ENCODE measurements at regions not wholly inside any gene's neighbourhood (a gene's known extent, or its start where the extent isn't known, plus 50 kb on each side); places are given as distances from the start of the nearest gene placed in this dataset.

GRCh38 chrX:13198056-13198761 is 121.6 kb downstream of the ATXN3L start:
- H2AFZ ChIP-seq (ENCODE audit: low read depth), result no peak overlapping the region
- no peaks in the 10 kb centered on the region for H3K9me2 ChIP-seq
- no peaks in the 10 kb centered on the region for H4K20me1 ChIP-seq (ENCODE audit: insufficient read depth)
- WGBS (ENCODE audit: low lambda C conversion rate), result 58% methylated on average over 4 of the region's 4 CpGs
- ChIA-PET POLR2A (no interaction called here), CTCF (no interaction called here)
- H3K9ac ChIP-seq, result no peak overlapping the region
- H3K79me2 ChIP-seq (ENCODE audit: insufficient read depth), result no peaks in the 10 kb centered on the region
- peaks cover 6% of the 10 kb centered on the region for H3F3A ChIP-seq (replicated peaks; ENCODE audit: insufficient read depth)
- H3K36me3 ChIP-seq (replicated peaks in 1 of 2; ENCODE audit: control insufficient read depth in 1 of 2, insufficient read depth in 2 of 2, low read length in 1 of 2), result no peaks in the 10 kb centered on the region
- H3K27ac ChIP-seq (ENCODE audit: low read depth in 2 of 2, low read length in 1 of 2), result peak overlapping the region in 1 of 2 experiments; percentile 25; a peak in 1 of 4 replicates
- no peak overlapping the region for H3K4me3 ChIP-seq (ENCODE audit: low read depth in 2 of 2, low read length in 1 of 2)
- TF ChIP-seq MEF2A (IDR thresholded peaks at IDR 0.05; ENCODE audit: borderline replicate concordance, low read depth) (no peak), FOXJ3 (CRISPR knock-in tag; IDR thresholded peaks at IDR 0.05) (no peak), REST (IDR thresholded peaks at IDR 0.05; ENCODE audit: low read depth, low read length) (no peak), JUND (IDR thresholded peaks at IDR 0.05) (no peak), USF2 (IDR thresholded peaks at IDR 0.05; ENCODE audit: borderline replicate concordance, low read depth, low read length) (no peak), IRF3 (IDR thresholded peaks at IDR 0.05; ENCODE audit: low read depth, low read length) (no peak)
- H3K4me2 ChIP-seq, result no peak overlapping the region
- no peaks in the 10 kb centered on the region for H3K9me3 ChIP-seq
- DNase-seq, result peak; percentile 5
- peaks cover 0 to 7% of the 10 kb centered on the region in 2 experiments; a peak in 2 of 4 replicates for H3K4me1 ChIP-seq (ENCODE audit: control insufficient read depth in 1 of 2, insufficient read depth in 2 of 2, low read depth in 1 of 2, low read length in 1 of 2)
- no peaks in the 10 kb centered on the region for H3K27me3 ChIP-seq (ENCODE audit: insufficient read depth)

GRCh38 chrX:13196782-13197181 is 123.1 kb downstream of the ATXN3L start:
- WGBS (ENCODE audit: low lambda C conversion rate), result 72% methylated on average over 2 of the region's 2 CpGs
- no peak overlapping the region for H2AFZ ChIP-seq (ENCODE audit: low read depth)
- peaks cover 0 to 7% of the 10 kb centered on the region in 2 experiments; a peak in 2 of 4 replicates for H3K4me1 ChIP-seq (ENCODE audit: control insufficient read depth in 1 of 2, insufficient read depth in 2 of 2, low read depth in 1 of 2, low read length in 1 of 2)
- no peak overlapping the region for H3K4me3 ChIP-seq (ENCODE audit: low read depth in 2 of 2, low read length in 1 of 2)
- ChIA-PET CTCF (no interaction called here), POLR2A (no interaction called here)
- no peaks in the 10 kb centered on the region for H4K20me1 ChIP-seq (ENCODE audit: insufficient read depth)
- no peak overlapping the region for H3K9ac ChIP-seq
- no peaks in the 10 kb centered on the region for H3K79me2 ChIP-seq (ENCODE audit: insufficient read depth)
- H3K4me2 ChIP-seq, result no peak overlapping the region
- no peaks in the 10 kb centered on the region for H3K9me2 ChIP-seq
- H3K27ac ChIP-seq (ENCODE audit: low read depth in 2 of 2, low read length in 1 of 2), result no peak overlapping the region
- H3K36me3 ChIP-seq (replicated peaks in 1 of 2; ENCODE audit: control insufficient read depth in 1 of 2, insufficient read depth in 2 of 2, low read length in 1 of 2), result no peaks in the 10 kb centered on the region
- peaks cover 6% of the 10 kb centered on the region for H3F3A ChIP-seq (replicated peaks; ENCODE audit: insufficient read depth)
- DNase-seq, result no peak
- H3K9me3 ChIP-seq, result no peaks in the 10 kb centered on the region
- H3K27me3 ChIP-seq (ENCODE audit: insufficient read depth), result no peaks in the 10 kb centered on the region
- TF ChIP-seq RCOR1 (IDR thresholded peaks at IDR 0.05; ENCODE audit: low read length), result no peak
- no peak for TF ChIP-seq EP300 (IDR thresholded peaks at IDR 0.05; ENCODE audit: borderline replicate concordance in 1 of 2, low read depth in 1 of 2, low read length in 1 of 2)
- TF ChIP-seq TCF12 (IDR thresholded peaks at IDR 0.05), result no peak
- TF ChIP-seq FOSL2 (IDR thresholded peaks at IDR 0.05; ENCODE audit: borderline replicate concordance, low read depth), result no peak
- TF ChIP-seq MXI1 (IDR thresholded peaks at IDR 0.05; ENCODE audit: low read depth, low read length), result no peak
- TF ChIP-seq RFX5 (IDR thresholded peaks at IDR 0.05; ENCODE audit: low read length), result no peak
- TF ChIP-seq MAX (IDR thresholded peaks at IDR 0.05; ENCODE audit: low read depth), result no peak
- TF ChIP-seq TAF1 (IDR thresholded peaks at IDR 0.05; ENCODE audit: borderline replicate concordance, low read depth, low read length), result no peak
- no peak for TF ChIP-seq RXRA (IDR thresholded peaks at IDR 0.05; ENCODE audit: borderline replicate concordance, low read depth)
- no peak for TF ChIP-seq REST (IDR thresholded peaks at IDR 0.05; ENCODE audit: low read depth, low read length)
- no peak for TF ChIP-seq POLR2AphosphoS5 (IDR thresholded peaks at IDR 0.05; ENCODE audit: low read depth, low read length)
- TF ChIP-seq GABPA (IDR thresholded peaks at IDR 0.05; ENCODE audit: low read depth), result no peak
